ENCODE measurements at regions not wholly inside any gene's neighbourhood (a gene's known extent, or its start where the extent isn't known, plus 50 kb on each side); places are given as distances from the start of the nearest gene placed in this dataset.

GRCh38 chr14:53391631-53392285 is 238.6 kb upstream of the DDHD1 start:
- no peak overlapping the region for H3K4me3 Mint-ChIP-seq
- peaks cover 4% of the 10 kb centered on the region for H3K9me3 Mint-ChIP-seq
- H3K36me3 Mint-ChIP-seq = no peaks in the 10 kb centered on the region
- H3K27ac Mint-ChIP-seq = no peak overlapping the region
- no peak for DNase-seq (ENCODE audit: extremely low spot score, unreplicated experiment)
- no peaks in the 10 kb centered on the region for H3K4me1 Mint-ChIP-seq (ENCODE audit: unreplicated experiment)
- TF ChIP-seq, protein P1, sequence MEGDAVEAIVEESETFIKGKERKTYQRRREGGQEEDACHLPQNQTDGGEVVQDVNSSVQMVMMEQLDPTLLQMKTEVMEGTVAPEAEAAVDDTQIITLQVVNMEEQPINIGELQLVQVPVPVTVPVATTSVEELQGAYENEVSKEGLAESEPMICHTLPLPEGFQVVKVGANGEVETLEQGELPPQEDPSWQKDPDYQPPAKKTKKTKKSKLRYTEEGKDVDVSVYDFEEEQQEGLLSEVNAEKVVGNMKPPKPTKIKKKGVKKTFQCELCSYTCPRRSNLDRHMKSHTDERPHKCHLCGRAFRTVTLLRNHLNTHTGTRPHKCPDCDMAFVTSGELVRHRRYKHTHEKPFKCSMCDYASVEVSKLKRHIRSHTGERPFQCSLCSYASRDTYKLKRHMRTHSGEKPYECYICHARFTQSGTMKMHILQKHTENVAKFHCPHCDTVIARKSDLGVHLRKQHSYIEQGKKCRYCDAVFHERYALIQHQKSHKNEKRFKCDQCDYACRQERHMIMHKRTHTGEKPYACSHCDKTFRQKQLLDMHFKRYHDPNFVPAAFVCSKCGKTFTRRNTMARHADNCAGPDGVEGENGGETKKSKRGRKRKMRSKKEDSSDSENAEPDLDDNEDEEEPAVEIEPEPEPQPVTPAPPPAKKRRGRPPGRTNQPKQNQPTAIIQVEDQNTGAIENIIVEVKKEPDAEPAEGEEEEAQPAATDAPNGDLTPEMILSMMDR (conservative IDR thresholded peaks at IDR 0.05) = no peak
- peaks cover 4% of the 10 kb centered on the region for H3K27me3 Mint-ChIP-seq

- H3K9me3 Mint-ChIP-seq = peaks cover 4% of the 10 kb centered on the region
These were observed 238.0 kb upstream of the DDHD1 start for GRCh38 chr14:53391156-53391555.

GRCh38 chr14:53390008-53390407 is 236.9 kb upstream of the DDHD1 start:
- H3K9me3 Mint-ChIP-seq = peaks cover 4% of the 10 kb centered on the region

More at GRCh38 chr14:53391156-53391555, 238.0 kb upstream of the DDHD1 start:
- H3K36me3 Mint-ChIP-seq = no peaks in the 10 kb centered on the region
- TF ChIP-seq, protein P1 (conservative IDR thresholded peaks at IDR 0.05) = no peak
- no peak for DNase-seq (ENCODE audit: extremely low spot score, unreplicated experiment)
- no peaks in the 10 kb centered on the region for H3K4me1 Mint-ChIP-seq (ENCODE audit: unreplicated experiment)
- peaks cover 4% of the 10 kb centered on the region for H3K27me3 Mint-ChIP-seq
- no peak overlapping the region for H3K27ac Mint-ChIP-seq
- no peak overlapping the region for H3K4me3 Mint-ChIP-seq

DNA sequence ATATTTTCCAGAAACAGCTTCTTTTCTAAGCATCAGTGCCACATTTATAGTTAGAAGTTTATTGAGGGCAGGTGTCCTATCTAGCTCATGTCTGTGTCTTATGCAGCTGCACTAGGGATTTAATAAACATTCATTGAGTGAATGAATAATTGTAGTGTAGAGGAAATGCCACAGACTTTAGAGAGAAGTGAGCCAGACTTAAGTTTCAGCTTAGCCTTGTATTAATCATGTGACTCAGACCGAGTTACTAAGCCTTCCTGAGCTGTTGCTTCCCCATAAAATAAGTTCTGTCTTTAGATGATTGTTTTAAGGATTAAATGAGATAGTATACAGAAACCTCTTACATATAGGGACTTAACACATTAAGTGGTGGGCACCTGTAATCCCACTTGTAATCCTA is 236.1 kb upstream of the DDHD1 start:
- no peak for DNase-seq (ENCODE audit: extremely low spot score, unreplicated experiment)
- Mint-ChIP-seq H3K9me3 (no peaks in the 10 kb centered on the region), H3K4me1 (ENCODE audit: unreplicated experiment) (no peaks in the 10 kb centered on the region), H3K27ac (no peak overlapping the region), H3K36me3 (no peaks in the 10 kb centered on the region), H3K27me3 (peaks cover 4% of the 10 kb centered on the region), H3K4me3 (no peak overlapping the region)
- TF ChIP-seq, protein P1 (conservative IDR thresholded peaks at IDR 0.05) = no peak

More at GRCh38 chr14:53390008-53390407, 236.9 kb upstream of the DDHD1 start:
- no peaks in the 10 kb centered on the region for H3K4me1 Mint-ChIP-seq (ENCODE audit: unreplicated experiment)
- no peaks in the 10 kb centered on the region for H3K36me3 Mint-ChIP-seq
- H3K4me3 Mint-ChIP-seq = no peak overlapping the region
- H3K27ac Mint-ChIP-seq = no peak overlapping the region
- peaks cover 4% of the 10 kb centered on the region for H3K27me3 Mint-ChIP-seq
- TF ChIP-seq, protein P1 (conservative IDR thresholded peaks at IDR 0.05) = no peak
- DNase-seq (ENCODE audit: extremely low spot score, unreplicated experiment) = no peak

DNA sequence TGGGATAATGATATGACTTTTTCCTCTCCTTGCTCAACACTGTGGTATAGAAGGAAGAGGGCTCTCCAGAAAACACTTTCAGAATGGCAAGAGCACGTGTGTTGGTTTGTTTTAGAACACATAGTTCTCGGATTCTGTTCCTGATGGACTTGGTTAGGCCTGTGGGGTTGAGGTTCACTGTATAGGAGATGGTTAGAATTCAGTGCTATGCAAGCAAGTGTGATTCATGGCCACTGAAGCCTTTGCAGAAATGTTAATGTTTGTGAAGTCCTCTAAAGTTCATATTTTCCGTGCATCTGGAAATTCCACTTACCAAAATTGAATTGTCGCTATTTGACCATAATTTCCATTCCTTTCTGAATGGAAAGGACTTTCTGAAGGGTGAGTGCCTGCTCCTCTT is 233.2 kb upstream of the DDHD1 start:
- Mint-ChIP-seq H3K27me3 (peaks cover 4% of the 10 kb centered on the region), H3K4me1 (ENCODE audit: unreplicated experiment) (no peaks in the 10 kb centered on the region), H3K36me3 (no peaks in the 10 kb centered on the region), H3K4me3 (no peak overlapping the region), H3K9me3 (no peaks in the 10 kb centered on the region), H3K27ac (no peak overlapping the region)
- no peak for DNase-seq (ENCODE audit: extremely low spot score, unreplicated experiment)
- TF ChIP-seq, protein P1 (conservative IDR thresholded peaks at IDR 0.05) = no peak
